ENCODE measurements at regions not wholly inside any gene's neighbourhood (a gene's known extent, or its start where the extent isn't known, plus 50 kb on each side); places are given as distances from the start of the nearest gene placed in this dataset.

DNA sequence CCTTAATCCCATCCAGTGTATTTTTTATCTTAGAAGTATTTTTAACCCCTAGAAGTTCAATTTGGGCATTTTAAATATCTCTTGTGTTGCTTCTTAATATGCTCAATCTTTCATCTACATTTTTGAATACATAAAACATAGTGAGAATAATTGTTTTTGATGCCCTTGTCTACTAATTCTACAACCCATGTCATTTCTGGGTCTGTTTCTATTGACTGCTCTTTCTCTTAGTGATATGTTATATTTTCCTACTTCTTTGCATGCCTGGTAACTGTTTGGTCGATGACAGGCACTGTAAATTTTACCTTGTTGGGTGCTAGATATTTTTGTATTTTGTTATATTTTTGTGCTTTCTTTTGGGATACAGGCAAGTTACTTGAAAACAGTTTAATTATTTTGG is 56.3 kb downstream of the CYTL1 start:
- DNase-seq = no peak

Measured in GDM1 (cell line).